ACC112 (cell line): ENCODE measurements at regions not wholly inside any gene's neighbourhood (a gene's known extent, or its start where the extent isn't known, plus 50 kb on each side); places are given as distances from the start of the nearest gene placed in this dataset.
A peak's percentile ranks its signal among the peaks of the same experiment; 100 is the strongest.

Experiments used
- H2AFZ ChIP-seq: fragments of 200-600 bp; sonication (generic); one replicate; pipeline ENCODE4 v1.6.0; 2017; ENCODE audit warnings: antibody characterized with exemption, low read length; ENCODE audit not compliant: unreplicated experiment
- H3K27ac ChIP-seq: fragments of 200-600 bp; sonication (generic); 2 replicates; pipeline ENCODE4 v1.5.1; 2014; ENCODE audit warnings: low read depth, mild to moderate bottlenecking, antibody characterized with exemption, low read length, moderate library complexity
- H3K27me3 ChIP-seq: fragments of 200-600 bp; sonication (generic); 2 replicates; pipeline ENCODE4 v1.6.1; 2014; ENCODE audit warnings: mild to moderate bottlenecking, antibody characterized with exemption, low read length, moderate library complexity, mixed read lengths; ENCODE audit not compliant: insufficient read depth
- H3K36me3 ChIP-seq: fragments of 200-600 bp; sonication (generic); 2 replicates; pipeline ENCODE4 v1.6.1; 2016; ENCODE audit warnings: mild to moderate bottlenecking, antibody characterized with exemption, low read length, moderate library complexity, mixed read lengths; ENCODE audit not compliant: insufficient read depth
- H3K4me1 ChIP-seq: fragments of 200-600 bp; sonication (generic); one replicate; pipeline ENCODE4 v1.6.1; 2016; ENCODE audit warnings: low read length, mixed read lengths; ENCODE audit not compliant: insufficient read depth, unreplicated experiment, control insufficient read depth
- H3K4me3 ChIP-seq: fragments of 200-600 bp; sonication (generic); 2 replicates; pipeline ENCODE4 v1.5.1; 2014; ENCODE audit warnings: mild to moderate bottlenecking, low read depth, low read length
- H3K79me2 ChIP-seq: fragments of 200-600 bp; sonication (generic); one replicate; pipeline ENCODE4 v1.6.0; 2016; ENCODE audit warnings: low read length; ENCODE audit not compliant: control insufficient read depth, unreplicated experiment, insufficient read depth

- no peak overlapping the region for H3K4me3 ChIP-seq
- H3K36me3 ChIP-seq = no peaks in the 10 kb centered on the region
- H3K79me2 ChIP-seq = no peaks in the 10 kb centered on the region
- H3K27me3 ChIP-seq = no peaks in the 10 kb centered on the region
- no peak overlapping the region for H3K27ac ChIP-seq
- no peak overlapping the region for H2AFZ ChIP-seq
- H3K4me1 ChIP-seq = no peaks in the 10 kb centered on the region
These were observed 465.2 kb upstream of the NR2F2 start for GRCh38 chr15:95865330-95865739.

DNA sequence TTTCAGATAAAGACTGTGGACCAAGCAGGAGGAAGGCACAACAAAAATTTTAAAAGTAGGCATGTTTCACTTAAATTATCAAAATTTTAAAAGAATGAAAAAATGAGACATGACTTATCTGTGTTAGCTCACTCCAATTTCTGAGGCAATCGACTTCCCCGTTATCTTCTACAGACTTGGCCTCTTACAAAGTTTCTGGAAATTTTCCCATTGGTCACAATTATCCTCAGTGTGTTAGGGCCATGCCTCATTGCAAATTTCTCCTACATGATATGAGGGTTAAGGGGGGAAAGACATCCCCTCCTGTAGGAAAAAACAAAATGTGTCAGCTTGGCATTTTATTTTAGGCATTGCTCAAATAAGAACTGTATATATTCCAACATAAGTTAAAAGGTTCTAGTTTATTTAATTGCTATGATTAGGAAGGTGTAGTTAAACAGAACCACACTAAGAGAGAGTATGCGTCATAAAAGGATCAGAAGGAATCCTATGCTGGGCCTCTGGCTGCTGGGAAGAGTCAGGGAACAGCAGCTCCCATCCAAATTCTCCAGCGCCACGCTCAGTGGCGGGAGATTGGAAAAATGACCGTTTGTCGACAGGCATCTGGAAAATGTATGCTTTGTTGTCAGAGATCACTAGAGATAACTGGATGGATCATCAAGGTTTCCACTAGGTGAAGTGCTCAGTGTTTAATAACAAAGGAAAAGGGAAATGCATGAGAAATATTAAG lies 463.6 kb upstream of the NR2F2 start:
- H3K4me1 ChIP-seq = no peaks in the 10 kb centered on the region

DNA sequence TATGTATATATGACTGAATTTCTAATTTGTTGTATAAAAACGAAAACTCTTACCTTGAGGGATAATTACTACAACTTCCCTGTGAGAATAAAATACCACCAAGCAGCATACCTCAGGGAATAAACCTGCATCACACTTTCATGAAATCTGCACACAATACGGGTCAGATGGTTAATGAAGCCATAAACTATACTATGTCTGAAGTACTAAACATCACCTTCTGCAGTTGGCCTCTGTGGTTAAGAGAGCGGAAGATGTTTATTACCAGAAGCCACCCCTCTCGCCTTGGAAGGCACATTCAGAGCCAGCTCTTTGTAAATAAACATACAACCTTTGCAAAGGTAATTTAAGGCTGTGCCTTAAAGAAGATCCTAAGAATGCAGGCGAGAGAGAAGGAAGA lies 462.1 kb upstream of the NR2F2 start:
- Histone ChIP-seq H3K36me3 (no peaks in the 10 kb centered on the region), H3K27ac (no peak overlapping the region), H3K27me3 (no peaks in the 10 kb centered on the region), H3K4me1 (no peaks in the 10 kb centered on the region), H2AFZ (no peak overlapping the region), H3K4me3 (no peak overlapping the region), H3K79me2 (no peaks in the 10 kb centered on the region)

More for the DNA sequence above, 463.6 kb upstream of the NR2F2 start:
- Histone ChIP-seq H2AFZ (no peak overlapping the region), H3K36me3 (no peaks in the 10 kb centered on the region), H3K4me3 (no peak overlapping the region), H3K27me3 (no peaks in the 10 kb centered on the region), H3K79me2 (no peaks in the 10 kb centered on the region), H3K27ac (no peak overlapping the region)

DNA sequence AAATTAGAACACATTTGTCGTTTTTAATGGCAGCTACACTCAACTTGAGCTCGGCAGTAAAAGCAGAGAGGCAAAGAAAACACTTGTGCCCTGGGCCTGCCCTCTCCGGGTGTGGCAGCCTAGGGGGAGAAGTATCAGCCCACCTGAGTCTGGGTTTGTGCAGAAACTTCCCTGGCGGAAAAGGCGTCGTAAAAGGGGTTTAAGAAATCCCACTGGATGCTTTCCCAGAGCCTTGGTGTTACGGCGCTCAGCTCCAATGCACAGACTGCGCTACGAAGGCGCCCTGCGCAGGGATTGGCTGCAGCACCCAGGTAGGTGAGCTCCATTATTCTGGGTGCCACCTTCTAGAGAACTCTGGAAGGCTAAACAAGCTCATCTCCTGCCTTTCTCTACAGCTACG lies 461.5 kb upstream of the NR2F2 start:
- Histone ChIP-seq H3K36me3 (no peaks in the 10 kb centered on the region), H3K4me1 (no peaks in the 10 kb centered on the region), H3K4me3 (no peak overlapping the region), H2AFZ (no peak overlapping the region), H3K79me2 (no peaks in the 10 kb centered on the region), H3K27ac (no peak overlapping the region), H3K27me3 (no peaks in the 10 kb centered on the region)

DNA sequence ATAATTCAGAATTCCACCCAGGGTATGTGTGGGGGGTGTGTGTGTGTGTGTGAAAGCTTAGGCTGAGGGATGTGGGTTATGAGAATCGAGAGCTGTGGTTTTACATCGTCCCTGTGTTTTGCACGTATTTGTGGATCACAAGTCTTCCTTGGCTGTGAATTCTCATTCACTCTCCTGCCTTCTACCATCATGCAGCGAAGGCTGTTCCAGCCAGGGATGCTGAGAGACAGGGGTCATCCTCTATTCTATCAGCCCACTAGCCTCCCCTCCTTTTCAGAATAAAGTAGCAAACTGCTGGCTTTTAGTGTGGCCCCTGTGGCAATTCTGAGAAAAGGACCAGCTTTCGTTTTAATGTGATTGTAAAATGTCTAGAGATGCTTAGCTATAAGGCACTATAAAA lies 460.6 kb upstream of the NR2F2 start:
- no peaks in the 10 kb centered on the region for H3K27me3 ChIP-seq
- H3K79me2 ChIP-seq = no peaks in the 10 kb centered on the region
- no peak overlapping the region for H3K4me3 ChIP-seq
- no peak overlapping the region for H2AFZ ChIP-seq
- H3K4me1 ChIP-seq = peaks cover 4% of the 10 kb centered on the region
- H3K27ac ChIP-seq = no peak overlapping the region
- H3K36me3 ChIP-seq = no peaks in the 10 kb centered on the region

GRCh38 chr15:95872366-95872771 lies 458.1 kb upstream of the NR2F2 start:
- H3K79me2 ChIP-seq = no peaks in the 10 kb centered on the region
- no peaks in the 10 kb centered on the region for H3K27me3 ChIP-seq
- H3K4me3 ChIP-seq = no peak overlapping the region
- no peak overlapping the region for H3K27ac ChIP-seq
- H3K4me1 ChIP-seq = peaks cover 15% of the 10 kb centered on the region
- H3K36me3 ChIP-seq = no peaks in the 10 kb centered on the region
- no peak overlapping the region for H2AFZ ChIP-seq

- Histone ChIP-seq H3K36me3 (no peaks in the 10 kb centered on the region), H3K27me3 (no peaks in the 10 kb centered on the region), H3K79me2 (no peaks in the 10 kb centered on the region), H3K4me3 (no peak overlapping the region), H3K27ac (peak overlapping the region; percentile 78), H2AFZ (peak overlapping the region; percentile 81), H3K4me1 (peaks cover 25% of the 10 kb centered on the region)
These were observed 455.9 kb upstream of the NR2F2 start for GRCh38 chr15:95874637-95875036.

- Histone ChIP-seq H3K79me2 (no peaks in the 10 kb centered on the region), H3K36me3 (no peaks in the 10 kb centered on the region), H2AFZ (peak overlapping the region; percentile 81), H3K4me3 (no peak overlapping the region), H3K4me1 (peaks cover 30% of the 10 kb centered on the region), H3K27ac (peak overlapping the region; percentile 78), H3K27me3 (no peaks in the 10 kb centered on the region)
These were observed 455.3 kb upstream of the NR2F2 start for GRCh38 chr15:95875121-95875643.

DNA sequence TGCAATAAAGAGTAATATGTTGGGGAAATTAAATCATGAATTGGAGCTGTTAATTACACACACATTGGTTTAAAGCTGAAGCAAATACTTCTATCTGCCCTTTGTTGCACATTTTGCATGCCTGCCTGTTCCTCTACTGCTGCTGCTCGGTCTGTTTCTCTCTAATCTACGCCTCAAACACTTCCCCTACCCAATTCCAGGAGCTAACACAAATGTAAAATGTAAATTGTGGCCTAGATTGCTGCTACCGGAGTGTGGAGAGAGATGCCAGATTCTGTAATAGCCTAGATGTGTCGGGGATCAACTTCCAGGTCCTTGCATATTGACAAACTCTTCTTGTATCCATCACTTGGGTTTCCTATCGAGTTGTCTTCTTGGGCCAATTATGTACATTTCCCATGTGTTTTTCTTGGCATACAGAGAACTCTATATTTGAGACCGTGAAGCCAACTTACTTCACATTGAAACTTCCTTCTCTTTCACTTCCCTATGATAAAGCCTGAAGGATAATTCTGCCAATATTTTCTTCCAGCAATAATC lies 450.4 kb upstream of the NR2F2 start:
- Histone ChIP-seq H3K27me3 (no peaks in the 10 kb centered on the region), H3K4me3 (no peak overlapping the region), H2AFZ (peak overlapping the region; percentile 83)

GRCh38 chr15:95880630-95881029 lies 449.9 kb upstream of the NR2F2 start:
- Histone ChIP-seq H3K4me1 (peaks cover 21% of the 10 kb centered on the region), H2AFZ (peak overlapping the region; percentile 83), H3K27me3 (no peaks in the 10 kb centered on the region), H3K79me2 (no peaks in the 10 kb centered on the region), H3K27ac (no peak overlapping the region), H3K4me3 (no peak overlapping the region), H3K36me3 (no peaks in the 10 kb centered on the region)

More for the DNA sequence above, 450.4 kb upstream of the NR2F2 start:
- Histone ChIP-seq H3K27ac (no peak overlapping the region), H3K4me1 (peaks cover 27% of the 10 kb centered on the region), H3K79me2 (no peaks in the 10 kb centered on the region), H3K36me3 (no peaks in the 10 kb centered on the region)

- Histone ChIP-seq H3K27ac (no peak overlapping the region), H3K36me3 (no peaks in the 10 kb centered on the region), H3K79me2 (no peaks in the 10 kb centered on the region), H3K27me3 (no peaks in the 10 kb centered on the region), H3K4me3 (no peak overlapping the region), H3K4me1 (peaks cover 26% of the 10 kb centered on the region), H2AFZ (no peak overlapping the region)
These were observed 447.4 kb upstream of the NR2F2 start for GRCh38 chr15:95883064-95883463.
